Fibroblast of lung (primary cell): ENCODE measurements at regions not wholly inside any gene's neighbourhood (a gene's known extent, or its start where the extent isn't known, plus 50 kb on each side); places are given as distances from the start of the nearest gene placed in this dataset.

ENCODE experiments used
- DNase-seq, 2 donors: peaks; one replicate each; pipeline versions ENCODE4 v3.0.0 to v3.0.0-alpha.2; 2010; ENCODE audit warnings: low read depth in 2 of 2
- H2AFZ ChIP-seq: 2 replicates; pipeline ENCODE4 v1.5.1; 2012; ENCODE audit warnings: low read length, control low read depth, inconsistent platforms
- H3K27ac ChIP-seq: 2 replicates; pipeline ENCODE4 v1.5.1; 2011; ENCODE audit warnings: low read length, control low read depth; ENCODE audit not compliant: insufficient read depth
- H3K27me3 ChIP-seq: 2 replicates; pipeline ENCODE4 v1.5.1; 2011; ENCODE audit warnings: mild to moderate bottlenecking, low read length; ENCODE audit not compliant: control insufficient read depth, insufficient read depth
- H3K36me3 ChIP-seq: 2 replicates; pipeline ENCODE4 v1.5.1; 2011; ENCODE audit warnings: low read length; ENCODE audit not compliant: control insufficient read depth, insufficient read depth
- H3K4me1 ChIP-seq: 2 replicates; pipeline ENCODE4 v1.5.1; 2011; ENCODE audit warnings: low read length; ENCODE audit not compliant: control insufficient read depth, insufficient read depth; ENCODE audit errors: extremely low read depth
- H3K4me2 ChIP-seq: 2 replicates; pipeline ENCODE4 v1.5.1; 2011; ENCODE audit warnings: low read length, control low read depth; ENCODE audit not compliant: insufficient read depth; ENCODE audit errors: extremely low read depth
- H3K4me3 ChIP-seq, 4 experiments: fragments of 200-600 bp in 1 of 4; sonication (generic) in 1 of 4; replicated peaks in 1 of 4; 2 replicates each; pipeline ENCODE4 v1.5.1; 2011 to 2016; ENCODE audit warnings: low read length in 4 of 4, low read depth in 3 of 4, mild to moderate bottlenecking in 3 of 4, control low read depth in 2 of 4, inconsistent platforms in 1 of 4, mixed read lengths in 1 of 4; ENCODE audit not compliant: insufficient read depth in 1 of 4; ENCODE audit errors: control extremely low read depth in 1 of 4
- H3K79me2 ChIP-seq: 2 replicates; pipeline ENCODE4 v1.5.1; 2012; ENCODE audit warnings: mild to moderate bottlenecking, low read length, inconsistent platforms; ENCODE audit not compliant: control insufficient read depth, insufficient read depth
- H3K9ac ChIP-seq: 2 replicates; pipeline ENCODE4 v1.5.1; 2011; ENCODE audit warnings: mild to moderate bottlenecking, low read length, control low read depth; ENCODE audit not compliant: insufficient read depth
- H3K9me3 ChIP-seq: 2 replicates; pipeline ENCODE4 v1.5.1; 2012; ENCODE audit warnings: low read depth, low read length; ENCODE audit not compliant: control insufficient read depth, insufficient read depth
- H4K20me1 ChIP-seq: 2 replicates; pipeline ENCODE4 v1.5.1; 2011; ENCODE audit warnings: low read length; ENCODE audit not compliant: control insufficient read depth, insufficient read depth; ENCODE audit errors: extremely low read depth
- EZH2 ChIP-seq: IDR thresholded peaks from 2 replicates; pipeline ENCODE4 v1.5.1; 2012; ENCODE audit warnings: low read length, control low read depth, mild to moderate bottlenecking; ENCODE audit errors: missing control alignments
- TF ChIP-seq, protein P1 (sequence below), 2 donors: IDR thresholded peaks in 1 of 2; conservative IDR thresholded peaks in 1 of 2; 1 replicate in 1 of 2; 2 replicates in 1 of 2; pipeline ENCODE4 v1.5.1; 2011 to 2012; ENCODE audit warnings: low read length in 2 of 2, control low read depth in 1 of 2, inconsistent platforms in 1 of 2, low read depth in 1 of 2, mild to moderate bottlenecking in 1 of 2

DNA sequence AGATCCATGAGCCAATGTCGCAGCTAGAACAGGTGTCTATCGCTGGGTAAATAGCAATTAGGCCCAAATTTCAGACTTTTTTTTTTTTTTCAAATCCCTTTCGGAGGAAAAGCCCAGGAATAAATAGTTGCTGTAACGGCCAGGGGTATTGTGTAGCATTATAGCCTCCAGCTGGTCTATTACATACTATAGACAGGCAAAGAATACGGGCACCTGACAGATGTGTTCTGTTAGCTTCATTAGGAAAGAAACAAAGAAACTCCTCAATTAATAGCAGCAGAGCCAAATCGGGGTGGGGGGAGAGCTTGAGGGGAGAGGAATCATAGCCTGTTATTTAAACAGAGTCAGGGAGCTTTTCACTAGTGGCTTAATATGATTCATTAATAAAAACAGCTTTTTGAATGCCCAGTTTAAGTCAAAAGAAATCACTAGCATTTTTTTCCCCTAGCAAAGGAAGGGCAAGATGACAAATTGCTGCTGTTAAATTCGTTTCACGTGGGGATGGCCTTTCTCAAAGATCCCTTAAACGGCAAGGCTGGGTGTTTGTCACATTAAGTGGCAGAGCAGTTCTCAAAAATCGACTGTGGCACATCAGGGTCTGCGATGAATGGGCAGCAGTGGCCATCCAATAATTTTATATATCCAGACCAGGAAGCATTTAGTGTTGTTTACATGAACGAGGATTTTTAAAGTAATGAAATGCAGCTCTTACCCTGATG, 139.4 kb downstream of the ID4 start:
- Histone ChIP-seq H3K4me2 (no peak overlapping the region), H2AFZ (no peak overlapping the region), H3K9ac (no peak overlapping the region), H3K27ac (no peak overlapping the region), H3K36me3 (no peaks in the 10 kb centered on the region), H3K79me2 (no peaks in the 10 kb centered on the region), H3K27me3 (no peaks in the 10 kb centered on the region), H3K4me3 (no peak overlapping the region), H4K20me1 (no peaks in the 10 kb centered on the region), H3K4me1 (no peaks in the 10 kb centered on the region), H3K9me3 (no peaks in the 10 kb centered on the region)
- DNase-seq, result no peak
- TF ChIP-seq, protein P1, sequence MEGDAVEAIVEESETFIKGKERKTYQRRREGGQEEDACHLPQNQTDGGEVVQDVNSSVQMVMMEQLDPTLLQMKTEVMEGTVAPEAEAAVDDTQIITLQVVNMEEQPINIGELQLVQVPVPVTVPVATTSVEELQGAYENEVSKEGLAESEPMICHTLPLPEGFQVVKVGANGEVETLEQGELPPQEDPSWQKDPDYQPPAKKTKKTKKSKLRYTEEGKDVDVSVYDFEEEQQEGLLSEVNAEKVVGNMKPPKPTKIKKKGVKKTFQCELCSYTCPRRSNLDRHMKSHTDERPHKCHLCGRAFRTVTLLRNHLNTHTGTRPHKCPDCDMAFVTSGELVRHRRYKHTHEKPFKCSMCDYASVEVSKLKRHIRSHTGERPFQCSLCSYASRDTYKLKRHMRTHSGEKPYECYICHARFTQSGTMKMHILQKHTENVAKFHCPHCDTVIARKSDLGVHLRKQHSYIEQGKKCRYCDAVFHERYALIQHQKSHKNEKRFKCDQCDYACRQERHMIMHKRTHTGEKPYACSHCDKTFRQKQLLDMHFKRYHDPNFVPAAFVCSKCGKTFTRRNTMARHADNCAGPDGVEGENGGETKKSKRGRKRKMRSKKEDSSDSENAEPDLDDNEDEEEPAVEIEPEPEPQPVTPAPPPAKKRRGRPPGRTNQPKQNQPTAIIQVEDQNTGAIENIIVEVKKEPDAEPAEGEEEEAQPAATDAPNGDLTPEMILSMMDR (conservative IDR thresholded peaks at IDR 0.05 in 1 of 2, IDR thresholded peaks at IDR 0.05 in 1 of 2; ENCODE audit: low read depth in 1 of 2, low read length in 2 of 2), result no peak
- TF ChIP-seq EZH2, result no peak

DNA sequence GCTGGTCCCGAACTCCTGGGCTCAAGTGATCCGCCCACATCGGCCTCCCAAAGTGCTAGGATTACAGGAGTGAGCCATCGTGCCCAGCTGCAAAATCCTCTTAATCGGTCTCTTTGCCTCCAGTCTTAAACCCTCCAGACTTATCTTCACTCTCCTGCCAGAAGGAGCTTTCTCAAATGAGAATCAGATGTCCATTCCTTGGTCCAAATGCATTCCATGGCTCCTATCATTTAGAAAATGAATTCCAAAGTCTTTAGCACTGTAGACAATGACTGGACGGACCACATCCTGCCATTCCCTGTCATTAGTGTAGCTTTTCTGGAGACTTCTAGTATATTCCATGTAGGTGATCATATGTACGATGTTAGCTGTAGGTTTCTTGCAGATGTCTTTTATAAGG, 141.9 kb downstream of the ID4 start:
- no peak overlapping the region for H3K4me3 ChIP-seq
- H3K9me3 ChIP-seq, result no peaks in the 10 kb centered on the region
- no peaks in the 10 kb centered on the region for H4K20me1 ChIP-seq
- DNase-seq, result no peak
- no peak overlapping the region for H3K4me2 ChIP-seq
- no peaks in the 10 kb centered on the region for H3K79me2 ChIP-seq
- H3K27ac ChIP-seq, result no peak overlapping the region
- no peaks in the 10 kb centered on the region for H3K36me3 ChIP-seq
- H3K4me1 ChIP-seq, result no peaks in the 10 kb centered on the region
- TF ChIP-seq EZH2, result no peak
- TF ChIP-seq, protein P1 (conservative IDR thresholded peaks at IDR 0.05 in 1 of 2, IDR thresholded peaks at IDR 0.05 in 1 of 2; ENCODE audit: low read depth in 1 of 2, low read length in 2 of 2), result no peak
- H2AFZ ChIP-seq, result no peak overlapping the region
- H3K27me3 ChIP-seq, result no peaks in the 10 kb centered on the region
- no peak overlapping the region for H3K9ac ChIP-seq

DNA sequence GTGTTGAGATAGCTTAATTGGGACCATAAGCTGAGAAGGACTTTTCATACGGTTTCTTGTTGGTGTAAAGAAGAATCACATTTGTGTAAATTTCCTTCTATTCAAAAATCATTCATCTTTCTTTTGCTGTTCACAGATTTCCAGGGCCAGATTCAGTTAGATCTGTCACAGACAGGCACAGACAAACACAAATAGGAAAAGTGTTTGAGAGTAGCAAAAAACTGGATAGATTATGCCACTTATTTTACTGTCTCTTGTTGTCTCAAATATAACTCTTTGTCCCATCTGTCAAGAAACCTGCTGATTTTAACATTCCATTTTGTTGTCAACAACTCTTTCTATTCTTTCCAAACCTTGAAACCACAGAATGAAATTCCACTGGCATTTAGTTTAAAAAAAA, 142.8 kb downstream of the ID4 start:
- no peaks in the 10 kb centered on the region for H4K20me1 ChIP-seq
- H2AFZ ChIP-seq, result no peak overlapping the region
- TF ChIP-seq, protein P1 (conservative IDR thresholded peaks at IDR 0.05 in 1 of 2, IDR thresholded peaks at IDR 0.05 in 1 of 2; ENCODE audit: low read depth in 1 of 2, low read length in 2 of 2), result no peak
- TF ChIP-seq EZH2, result no peak
- H3K4me3 ChIP-seq, result no peak overlapping the region
- no peak overlapping the region for H3K9ac ChIP-seq
- H3K36me3 ChIP-seq, result no peaks in the 10 kb centered on the region
- no peaks in the 10 kb centered on the region for H3K9me3 ChIP-seq
- no peak overlapping the region for H3K27ac ChIP-seq
- DNase-seq, result no peak
- H3K4me2 ChIP-seq, result no peak overlapping the region
- no peaks in the 10 kb centered on the region for H3K79me2 ChIP-seq
- H3K27me3 ChIP-seq, result no peaks in the 10 kb centered on the region
- H3K4me1 ChIP-seq, result no peaks in the 10 kb centered on the region
